ENCODE measurements at regions not wholly inside any gene's neighbourhood (a gene's known extent, or its start where the extent isn't known, plus 50 kb on each side); places are given as distances from the start of the nearest gene placed in this dataset.

- no peak for TF ChIP-seq YY1 (IDR thresholded peaks at IDR 0.05; ENCODE audit: low read depth)
- TF ChIP-seq TEAD4 (IDR thresholded peaks at IDR 0.05), result no peak
- TF ChIP-seq EP300 (IDR thresholded peaks at IDR 0.05; ENCODE audit: borderline replicate concordance), result no peak
- TF ChIP-seq RAD21 (IDR thresholded peaks at IDR 0.05; ENCODE audit: low read depth), result no peak
These were observed 295.4 kb downstream of the TOX3 start for GRCh38 chr16:52251495-52251894.
